A549 (cell line): ENCODE measurements at regions not wholly inside any gene's neighbourhood (a gene's known extent, or its start where the extent isn't known, plus 50 kb on each side); places are given as distances from the start of the nearest gene placed in this dataset.

Experiments used
- ATAC-seq, 2 experiments: fragments of 200-7000 bp in 1 of 2; fragments of >200 bp in 1 of 2; cut with Nextera tagmentation in 1 of 2; cut with Tn5 transposase in 1 of 2; 3 replicates each; pipeline versions ENCODE4 v1.8.0 to v1.9.1; 2018 to 2020; ENCODE audit warnings: mild to moderate bottlenecking in 1 of 2, moderate library complexity in 1 of 2
- CTCF ChIA-PET: fragments of 300-600 bp; sonication (Branson Sonifier 250); formaldehyde crosslinking; extraction: SDS; loops from one replicate; lab custom pipeline; 2021; ENCODE audit warnings: antibody characterized with exemption, inconsistent platforms; lab: Yijun Ruan, JAX
- POLR2A ChIA-PET: fragments of 350-600 bp; formaldehyde crosslinking; extraction: SDS; loops from one replicate; lab custom pipeline; 2021; ENCODE audit warnings: antibody characterized with exemption, inconsistent platforms; lab: Yijun Ruan, JAX
- DNase-seq, 2 experiments: peaks; one replicate each; pipeline versions ENCODE4 v3.0.0 to v3.0.0-alpha.2; 2011 to 2016; ENCODE audit warnings: low read depth in 1 of 2, low spot score in 1 of 2
- FAIRE-seq: peaks from 2 replicates; lab custom pipeline; 2011; peaks lifted over from hg19 to GRCh38; lab: Jason Lieb, UNC
- H3K27ac ChIP-seq, 2 experiments: fragments of >200 bp; sonication (Bioruptor Twin); formaldehyde crosslinking; 3 replicates each; pipeline ENCODE4 v1.5.1; 2016 to 2017
- H3K4me1 ChIP-seq: fragments of >200 bp; sonication (Bioruptor Twin); formaldehyde crosslinking; 3 replicates; pipeline ENCODE4 v1.6.1; 2016
- H3K4me2 ChIP-seq: fragments of >200 bp; sonication (Bioruptor Twin); formaldehyde crosslinking; 3 replicates; pipeline ENCODE4 v1.6.1; 2016
- H3K4me3 ChIP-seq: fragments of >200 bp; sonication (Bioruptor Twin); formaldehyde crosslinking; 3 replicates; pipeline ENCODE4 v1.5.1; 2016
- H3K9me3 ChIP-seq: fragments of >200 bp; sonication (Bioruptor Twin); formaldehyde crosslinking; 3 replicates; pipeline ENCODE4 v1.6.1; 2016
- BCL3 ChIP-seq: fragments of >200 bp; sonication (Bioruptor Twin); formaldehyde crosslinking; IDR thresholded peaks from 3 replicates; pipeline ENCODE4 v1.6.1; 2016
- CEBPB ChIP-seq, 2 experiments: fragments of >200 bp in 1 of 2; sonication (Bioruptor Twin) in 1 of 2; formaldehyde crosslinking in 1 of 2; IDR thresholded peaks; 2 replicates each; pipeline ENCODE4 v1.6.1; 2012 to 2016
- CHD4 ChIP-seq: fragments of 200-600 bp; sonication (generic); IDR thresholded peaks from 2 replicates; pipeline ENCODE4 v1.6.1; 2016; ENCODE audit warnings: antibody characterized with exemption, mild to moderate bottlenecking, borderline replicate concordance
- CTCF ChIP-seq: fragments of >200 bp; sonication (Bioruptor Twin); formaldehyde crosslinking; IDR thresholded peaks from 3 replicates; pipeline ENCODE4 v1.5.1; 2016
- ESRRA ChIP-seq: fragments of 150-350 bp; IDR thresholded peaks from 2 replicates; pipeline ENCODE4 v1.6.1; 2014; ENCODE audit warnings: mild to moderate bottlenecking, low read length, borderline replicate concordance
- FOSL2 ChIP-seq, 2 experiments: fragments of 450-650 bp in 1 of 2; fragments of >200 bp in 1 of 2; sonication (Bioruptor Twin) in 1 of 2; formaldehyde crosslinking; IDR thresholded peaks; 2 replicates each; pipeline versions ENCODE4 v1.5.0 to v1.6.1; 2016 to 2020; ENCODE audit warnings: mild to moderate bottlenecking in 1 of 2, moderate library complexity in 1 of 2
- FOXS1 ChIP-seq: fragments of 250-450 bp; sonication (Bioruptor Pico); IDR thresholded peaks from 2 replicates; pipeline ENCODE4 v1.5.0; 2020; ENCODE audit warnings: mild to moderate bottlenecking, moderate library complexity
- HOXB5 ChIP-seq: fragments of 250-450 bp; sonication (Bioruptor Pico); IDR thresholded peaks from 2 replicates; pipeline ENCODE4 v1.5.0; 2020; ENCODE audit warnings: mild to moderate bottlenecking, moderate library complexity
- JUN ChIP-seq, 2 experiments: fragments of >200 bp; sonication (Bioruptor Twin); formaldehyde crosslinking; IDR thresholded peaks; 2 replicates in 1 of 2; 3 replicates in 1 of 2; pipeline ENCODE4 v1.6.1; 2016 to 2017
- MAFK ChIP-seq: fragments of 450-650 bp; IDR thresholded peaks from 2 replicates; pipeline ENCODE4 v1.6.1; 2014; ENCODE audit not compliant: partially characterized antibody
- MAZ ChIP-seq: fragments of 150-350 bp; IDR thresholded peaks from 2 replicates; pipeline ENCODE4 v1.6.1; 2014; ENCODE audit warnings: antibody characterized with exemption, low read depth, low read length, borderline replicate concordance
- MYC ChIP-seq: IDR thresholded peaks from 2 replicates; pipeline ENCODE4 v1.6.1; 2012; ENCODE audit warnings: mild to moderate bottlenecking, inconsistent platforms, low read length, improper control_type of control experiment, borderline replicate concordance
- NPAS2 ChIP-seq: fragments of 250-450 bp; sonication (Bioruptor Pico); IDR thresholded peaks from 2 replicates; pipeline ENCODE4 v1.8.0; 2022; ENCODE audit warnings: mild to moderate bottlenecking, moderate library complexity, borderline replicate concordance
- PHF8 ChIP-seq: fragments of 200-600 bp; sonication (generic); IDR thresholded peaks from 2 replicates; pipeline ENCODE4 v1.6.1; 2016; ENCODE audit warnings: low read depth, mild to moderate bottlenecking, antibody characterized with exemption, moderate library complexity, borderline replicate concordance
- POLR2A ChIP-seq: IDR thresholded peaks from 2 replicates; pipeline ENCODE4 v1.6.1; 2012; ENCODE audit warnings: mild to moderate bottlenecking, low read length
- RAD21 ChIP-seq, 2 experiments: fragments of >200 bp in 1 of 2; sonication (Bioruptor Twin) in 1 of 2; formaldehyde crosslinking in 1 of 2; IDR thresholded peaks in 1 of 2; conservative IDR thresholded peaks in 1 of 2; 2 replicates in 1 of 2; 3 replicates in 1 of 2; pipeline ENCODE4 v1.6.1; 2012 to 2018; ENCODE audit warnings: inconsistent platforms in 1 of 2
- RCOR1 ChIP-seq: fragments of 150-350 bp; IDR thresholded peaks from 2 replicates; pipeline ENCODE4 v1.6.1; 2014; ENCODE audit warnings: antibody characterized with exemption, low read length, low read depth
- REST ChIP-seq: fragments of 200-600 bp; sonication (generic); IDR thresholded peaks from 2 replicates; pipeline ENCODE4 v1.6.1; 2016; ENCODE audit warnings: antibody characterized with exemption, mild to moderate bottlenecking, moderate library complexity
- RFX5 ChIP-seq: fragments of 450-650 bp; IDR thresholded peaks from 2 replicates; pipeline ENCODE4 v1.7.1; 2014; ENCODE audit warnings: antibody characterized with exemption, mild to moderate bottlenecking, moderate library complexity
- SMC3 ChIP-seq: fragments of >200 bp; sonication (Bioruptor Twin); formaldehyde crosslinking; IDR thresholded peaks from 3 replicates; pipeline ENCODE4 v1.6.1; 2018; ENCODE audit warnings: inconsistent platforms
- TFCP2L1 ChIP-seq: fragments of 250-450 bp; sonication (Bioruptor Pico); IDR thresholded peaks from 2 replicates; pipeline ENCODE4 v1.5.0; 2021; ENCODE audit warnings: mild to moderate bottlenecking
- USF2 ChIP-seq: fragments of 450-650 bp; IDR thresholded peaks from 2 replicates; pipeline ENCODE4 v1.6.1; 2014; ENCODE audit warnings: antibody characterized with exemption
- ZFP36 ChIP-seq: fragments of 450-650 bp; IDR thresholded peaks from 2 replicates; pipeline ENCODE4 v1.6.1; 2014; ENCODE audit warnings: borderline replicate concordance; ENCODE audit not compliant: partially characterized antibody
- ZNF302 ChIP-seq: fragments of 250-450 bp; sonication (Bioruptor Pico); IDR thresholded peaks from 2 replicates; pipeline ENCODE4 v1.9.0; 2021; ENCODE audit warnings: inconsistent platforms, mild to moderate bottlenecking, moderate library complexity
- WGBS: methylation state at CpG from one replicate; pipeline ENCODE4 v1.1.6; 2017; ENCODE audit errors: missing lambda C conversion rate; 5-methylcytosine and 5-hydroxymethylcytosine counted together

- no peak overlapping the region for H3K27ac ChIP-seq
- H3K9me3 ChIP-seq, result no peaks in the 10 kb centered on the region
- 3% methylated on average over 7 of the region's 7 CpGs for WGBS
- ChIA-PET CTCF (no interaction called here), POLR2A (no interaction called here)
- H3K4me2 ChIP-seq, result no peak overlapping the region
- FAIRE-seq (no peak), DNase-seq (no peak), ATAC-seq (no peak)
- H3K4me3 ChIP-seq, result no peak overlapping the region
- H3K4me1 ChIP-seq, result no peaks in the 10 kb centered on the region
- no peak for TF ChIP-seq ZFP36
- no peak for TF ChIP-seq NPAS2
- no peak for TF ChIP-seq ESRRA
- TF ChIP-seq JUN (IDR thresholded peaks at IDR 0.05), result no peak
Observed at GRCh38 chr11:112760396-112761059, 200.7 kb upstream of the NCAM1 start.

GRCh38 chr11:112761911-112762706, 199.1 kb upstream of the NCAM1 start:
- Histone ChIP-seq H3K4me2 (no peak overlapping the region), H3K4me3 (no peak overlapping the region), H3K27ac (no peak overlapping the region), H3K9me3 (no peaks in the 10 kb centered on the region), H3K4me1 (no peaks in the 10 kb centered on the region)
- FAIRE-seq, result no peak
- no peak for ATAC-seq
- WGBS, result 0% methylated on average over 4 of the region's 6 CpGs
- TF ChIP-seq BCL3, result no peak
- no peak for TF ChIP-seq MAZ
- no peak for TF ChIP-seq MAFK
- no peak for TF ChIP-seq RFX5
- no peak for TF ChIP-seq RCOR1
- TF ChIP-seq CHD4, result no peak
- TF ChIP-seq FOXS1, result no peak
- no peak for TF ChIP-seq HOXB5 (CRISPR knock-in tag)
- no peak for TF ChIP-seq FOSL2 (IDR thresholded peaks at IDR 0.05)
- no peak for TF ChIP-seq FOSL2 (CRISPR knock-in tag; IDR thresholded peaks at IDR 0.05)
- TF ChIP-seq POLR2A, result no peak
- TF ChIP-seq RAD21 (conservative IDR thresholded peaks at IDR 0.05 in 1 of 2, IDR thresholded peaks at IDR 0.05 in 1 of 2), result no peak
- ChIA-PET POLR2A (no interaction called here), CTCF (no interaction called here)
- DNase-seq, result no peak

- WGBS, result 4% methylated on average over 4 of the region's 4 CpGs
- no peak overlapping the region for H3K4me3 ChIP-seq
- no peak for ATAC-seq
- ChIA-PET CTCF (no interaction called here), POLR2A (no interaction called here)
- no peaks in the 10 kb centered on the region for H3K9me3 ChIP-seq
- no peak for FAIRE-seq
- H3K4me2 ChIP-seq, result no peak overlapping the region
- no peak overlapping the region for H3K27ac ChIP-seq
- no peak for DNase-seq
- no peaks in the 10 kb centered on the region for H3K4me1 ChIP-seq
- TF ChIP-seq SMC3 (no peak), REST (no peak), ZNF302 (CRISPR knock-in tag) (no peak), CEBPB (IDR thresholded peaks at IDR 0.05) (no peak), MYC (no peak), MAZ (no peak), PHF8 (no peak), USF2 (no peak), RCOR1 (no peak), TFCP2L1 (CRISPR knock-in tag) (no peak), CTCF (no peak), RAD21 (conservative IDR thresholded peaks at IDR 0.05 in 1 of 2, IDR thresholded peaks at IDR 0.05 in 1 of 2) (no peak), MAFK (no peak)
Observed at GRCh38 chr11:112762707-112763090, 198.5 kb upstream of the NCAM1 start.
